SU-DHL-6 (cell line): ENCODE measurements at regions not wholly inside any gene's neighbourhood (a gene's known extent, or its start where the extent isn't known, plus 50 kb on each side); places are given as distances from the start of the nearest gene placed in this dataset.
"Not testable (repeated sequence)": the region's sequence is repeated elsewhere in the genome, so short reads cannot be mapped to it uniquely, and the experiment has no call there.

Experiments
- H2AFZ ChIP-seq: fragments of 200-600 bp; sonication (generic); 2 replicates; pipeline ENCODE4 v1.6.1; 2014; ENCODE audit warnings: low read depth, mild to moderate bottlenecking, moderate library complexity, mixed read lengths, antibody characterized with exemption, low read length; ENCODE audit not compliant: severe bottlenecking
- H3F3A ChIP-seq: fragments of 200-600 bp; shearing (Covaris generic); 2 replicates; pipeline ENCODE4 v1.6.0; 2016; ENCODE audit warnings: antibody characterized with exemption, mild to moderate bottlenecking; ENCODE audit not compliant: insufficient read depth
- H3K27ac ChIP-seq: fragments of 200-600 bp; sonication (generic); 2 replicates; pipeline ENCODE4 v1.5.1; 2016; ENCODE audit warnings: low read depth, mild to moderate bottlenecking, low read length, moderate library complexity, mixed read lengths
- H3K27me3 ChIP-seq: fragments of 200-600 bp; sonication (generic), shearing (Covaris generic); 2 replicates; pipeline ENCODE4 v1.6.0; 2014; ENCODE audit warnings: mild to moderate bottlenecking, low read length
- H3K36me3 ChIP-seq: fragments of 200-600 bp; sonication (generic); 2 replicates; pipeline ENCODE4 v1.6.1; 2014; ENCODE audit warnings: mild to moderate bottlenecking, low read length, mixed read lengths
- H3K4me2 ChIP-seq: fragments of 300-600, 200-600 bp; shearing (Covaris generic), sonication (generic); 2 replicates; pipeline ENCODE4 v1.6.0; 2014; ENCODE audit warnings: low read length, low read depth, mild to moderate bottlenecking; ENCODE audit not compliant: poor library complexity, severe bottlenecking
- H3K4me3 ChIP-seq: fragments of 200-600 bp; sonication (generic); 2 replicates; pipeline ENCODE4 v1.5.1; 2014; ENCODE audit warnings: antibody characterized with exemption, low read length, mild to moderate bottlenecking, mixed read lengths; ENCODE audit not compliant: insufficient read depth, poor library complexity, severe bottlenecking
- H3K79me2 ChIP-seq: fragments of 200-600 bp; sonication (generic); 2 replicates; pipeline ENCODE4 v1.6.1; 2014; ENCODE audit warnings: mild to moderate bottlenecking, low read length, moderate library complexity; ENCODE audit not compliant: insufficient read depth
- H3K9ac ChIP-seq: fragments of 200-600 bp; sonication (generic); 2 replicates; pipeline ENCODE4 v1.7.0; 2014; ENCODE audit warnings: mild to moderate bottlenecking, low read length
- H3K9me2 ChIP-seq: fragments of 200-600 bp; sonication (generic); replicated peaks from 2 replicates; pipeline ENCODE4 v1.6.1; 2014; ENCODE audit warnings: low read length; ENCODE audit not compliant: insufficient read depth
- H3K9me3 ChIP-seq: fragments of 200-600 bp; sonication (generic); 2 replicates; pipeline ENCODE4 v1.6.1; 2014; ENCODE audit warnings: low read length, mixed read lengths; ENCODE audit not compliant: insufficient read depth
- H4K20me1 ChIP-seq: fragments of 200-600 bp; sonication (generic); 2 replicates; pipeline ENCODE4 v1.6.1; 2014; ENCODE audit warnings: low read depth, mild to moderate bottlenecking, antibody characterized with exemption, low read length, moderate library complexity, mixed read lengths

DNA sequence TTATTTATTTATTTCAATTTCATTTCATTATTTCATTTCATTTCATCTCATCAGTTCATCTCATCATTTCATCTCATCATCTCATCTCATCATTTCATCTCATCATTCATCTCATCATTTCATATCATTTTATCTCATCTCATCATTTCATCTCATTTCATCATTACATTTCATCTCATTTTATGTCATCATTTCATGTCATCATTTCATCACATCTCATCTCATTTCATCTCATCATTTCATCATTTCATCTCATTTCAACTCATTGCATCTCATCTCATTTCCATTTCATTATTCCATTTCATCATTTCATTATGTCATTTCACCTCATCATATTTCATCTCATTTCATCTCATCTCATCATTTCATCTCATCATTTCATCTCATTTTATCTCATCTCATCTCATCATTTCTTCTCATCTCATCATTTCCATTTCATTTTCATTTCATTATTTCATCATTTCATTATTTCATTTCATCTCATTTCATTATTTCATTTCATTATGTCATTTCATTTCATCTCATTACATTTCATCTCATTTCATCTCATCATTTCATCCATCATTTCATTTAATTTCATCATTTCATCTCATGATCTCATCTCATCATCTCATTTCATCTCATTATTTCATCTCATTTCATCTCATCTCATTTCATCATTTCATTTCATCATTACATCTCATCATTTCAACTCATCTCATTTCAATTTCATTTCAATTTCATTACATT lies 2868.6 kb downstream of the RPIA start:
- not testable (repeated sequence) for H3K27ac ChIP-seq, H3K79me2 ChIP-seq, H3K36me3 ChIP-seq, H3K27me3 ChIP-seq, H3K9me2 ChIP-seq, H3K9ac ChIP-seq, H3K4me3 ChIP-seq, H3K9me3 ChIP-seq, H3F3A ChIP-seq, H2AFZ ChIP-seq, H4K20me1 ChIP-seq, H3K4me2 ChIP-seq

DNA sequence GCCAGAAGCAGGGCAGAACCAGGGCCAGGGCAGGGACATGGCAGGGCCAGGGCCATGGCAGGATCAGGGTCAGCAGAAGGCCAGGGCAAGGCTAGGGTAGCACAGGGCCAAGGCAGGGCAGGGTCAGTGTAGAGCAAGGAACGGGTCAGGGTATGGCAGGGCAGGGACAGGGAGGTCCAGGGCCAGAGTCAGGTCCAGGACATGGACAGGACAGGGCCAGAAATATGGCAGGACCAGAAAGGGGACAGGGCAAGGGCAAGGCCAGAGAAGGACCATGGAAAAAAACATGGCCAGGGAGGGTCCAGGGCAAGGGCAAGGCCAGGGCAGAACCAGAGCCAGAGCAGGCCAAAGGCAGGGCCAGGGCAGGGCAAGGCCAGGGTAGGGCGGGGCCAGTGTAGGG lies 2870.7 kb downstream of the RPIA start:
- H2AFZ ChIP-seq, H3K9me3 ChIP-seq, H3K4me3 ChIP-seq, H3K27me3 ChIP-seq, H3K79me2 ChIP-seq, H3K4me2 ChIP-seq, H4K20me1 ChIP-seq, H3K9ac ChIP-seq, H3F3A ChIP-seq, H3K9me2 ChIP-seq, H3K36me3 ChIP-seq, H3K27ac ChIP-seq: not testable (repeated sequence)

DNA sequence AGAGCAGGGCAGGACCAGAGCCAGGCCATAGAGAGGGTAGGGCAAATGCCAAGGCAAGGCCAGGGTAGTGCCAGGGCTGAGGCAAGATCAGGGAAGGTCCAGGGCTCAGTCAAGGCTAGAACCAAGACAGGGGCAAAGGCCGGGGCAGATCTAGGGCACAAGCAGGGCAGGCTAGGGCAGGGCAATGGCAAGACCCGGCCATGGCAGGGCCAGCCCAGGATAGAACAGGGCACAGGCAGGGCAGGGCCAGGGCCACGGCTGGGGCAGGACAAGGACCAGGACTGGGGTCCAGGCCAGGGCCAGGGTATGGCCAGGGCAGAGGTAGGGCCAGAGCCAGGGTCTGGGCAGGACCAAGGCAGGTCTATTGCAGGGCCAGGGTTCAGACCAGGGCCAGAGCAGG lies 2873.2 kb downstream of the RPIA start:
- H3K4me3 ChIP-seq, H3F3A ChIP-seq, H3K79me2 ChIP-seq, H3K9ac ChIP-seq, H3K27me3 ChIP-seq, H3K9me2 ChIP-seq, H3K36me3 ChIP-seq, H3K9me3 ChIP-seq, H2AFZ ChIP-seq, H4K20me1 ChIP-seq, H3K4me2 ChIP-seq, H3K27ac ChIP-seq: not testable (repeated sequence)

DNA sequence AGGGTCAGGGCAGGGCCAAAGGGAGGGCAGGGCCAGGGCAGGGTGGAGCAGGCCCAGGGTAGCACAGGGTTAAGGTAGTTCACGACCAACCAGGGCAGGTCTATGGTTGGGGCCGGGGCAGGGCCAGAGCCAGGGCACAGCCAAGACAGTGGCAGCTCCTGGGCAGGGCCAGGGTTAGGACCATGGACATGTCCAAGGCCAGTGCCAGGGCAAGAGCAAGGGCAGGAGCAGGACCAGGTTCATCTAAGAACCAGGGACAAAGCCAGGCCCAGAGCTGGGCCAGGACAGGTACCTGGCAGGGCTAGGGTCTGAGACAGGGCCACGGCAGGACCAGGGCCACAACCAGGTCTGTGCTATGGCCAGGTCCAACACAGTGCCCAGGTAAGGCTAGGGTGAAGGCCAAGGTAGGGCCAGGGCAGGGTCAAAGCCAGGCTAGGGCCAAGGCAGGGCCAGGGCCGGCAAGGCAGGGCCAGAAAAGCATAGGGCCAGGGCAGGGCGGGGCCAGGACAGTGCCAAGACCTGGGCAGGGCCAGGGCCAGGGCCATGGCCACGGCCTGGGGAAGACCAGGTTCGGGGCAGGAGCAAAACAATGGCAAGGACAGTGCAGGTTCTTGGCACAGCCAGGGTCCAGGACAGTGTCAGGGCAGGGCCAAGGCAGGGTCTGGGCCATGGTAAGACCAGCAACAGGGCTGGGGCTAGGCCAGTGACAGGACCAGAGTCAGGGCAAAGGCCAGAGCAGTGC lies 2874.4 kb downstream of the RPIA start:
- not testable (repeated sequence) for H3K9me2 ChIP-seq, H3K36me3 ChIP-seq, H4K20me1 ChIP-seq, H3K27ac ChIP-seq, H3F3A ChIP-seq, H3K9me3 ChIP-seq, H3K9ac ChIP-seq, H3K4me2 ChIP-seq, H3K27me3 ChIP-seq, H3K4me3 ChIP-seq, H2AFZ ChIP-seq, H3K79me2 ChIP-seq

DNA sequence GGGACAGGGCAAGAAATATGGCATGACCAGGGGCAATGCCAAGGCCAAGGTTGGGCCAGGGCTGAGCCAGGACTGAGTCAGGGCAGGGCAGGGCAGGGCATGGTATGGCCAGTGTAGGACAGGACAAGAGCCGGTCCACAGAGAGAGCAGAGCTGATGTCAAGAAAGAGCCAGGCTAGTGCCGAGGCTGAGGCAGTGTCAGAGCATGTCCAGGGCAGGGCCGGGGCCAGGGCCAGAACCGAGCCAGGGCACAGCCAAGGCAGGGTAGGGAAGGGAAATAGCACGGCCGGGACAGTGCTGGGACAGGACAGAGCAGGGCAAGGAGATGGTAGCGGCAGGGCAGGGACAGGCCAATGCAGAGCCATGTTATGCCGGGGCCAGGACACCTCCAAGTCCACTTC lies 2875.1 kb downstream of the RPIA start:
- not testable (repeated sequence) for H3K27ac ChIP-seq, H3F3A ChIP-seq, H3K9me3 ChIP-seq, H3K36me3 ChIP-seq, H3K27me3 ChIP-seq, H3K9ac ChIP-seq, H4K20me1 ChIP-seq, H3K79me2 ChIP-seq, H3K4me2 ChIP-seq, H3K4me3 ChIP-seq, H3K9me2 ChIP-seq, H2AFZ ChIP-seq

- not testable (repeated sequence) for H3K36me3 ChIP-seq, H3K27me3 ChIP-seq, H3K9me2 ChIP-seq, H4K20me1 ChIP-seq, H3K4me2 ChIP-seq, H3K9me3 ChIP-seq, H2AFZ ChIP-seq, H3K27ac ChIP-seq, H3F3A ChIP-seq, H3K9ac ChIP-seq, H3K4me3 ChIP-seq, H3K79me2 ChIP-seq
Measured at GRCh38 chr2:91567546-91568335, 2876.3 kb downstream of the RPIA start.

GRCh38 chr2:91568391-91569338 lies 2877.2 kb downstream of the RPIA start:
- not testable (repeated sequence) for H3K4me2 ChIP-seq, H3K9ac ChIP-seq, H4K20me1 ChIP-seq, H3K27ac ChIP-seq, H3K9me2 ChIP-seq, H3F3A ChIP-seq, H3K4me3 ChIP-seq, H3K36me3 ChIP-seq, H3K27me3 ChIP-seq, H3K9me3 ChIP-seq, H3K79me2 ChIP-seq, H2AFZ ChIP-seq
